Activated CD4-positive, alpha-beta T cell treated with anti-CD3 and anti-CD28 coated beads, Interleukin-2, amount 10 ng/mL, durations not matched to agents 7 days and 5 days (primary cell): ENCODE measurements at regions not wholly inside any gene's neighbourhood (a gene's known extent, or its start where the extent isn't known, plus 50 kb on each side); places are given as distances from the start of the nearest gene placed in this dataset.
"Not testable (repeated sequence)": the region's sequence is repeated elsewhere in the genome, so short reads cannot be mapped to it uniquely, and the experiment has no call there.

Experiments used
- CTCF ChIA-PET: fragments of 350-600 bp; sonication (Branson Sonifier 250); formaldehyde crosslinking; loops from one replicate; lab custom pipeline; 2021; ENCODE audit warnings: antibody characterized with exemption; lab: Charles Lee
- POLR2A ChIA-PET: fragments of 350-600 bp; sonication (Branson Sonifier 250); formaldehyde crosslinking; loops from one replicate; lab custom pipeline; 2021; ENCODE audit warnings: antibody characterized with exemption; lab: Charles Lee
- DNase-seq: peaks from one replicate; pipeline ENCODE4 v3.0.0-alpha.2; 2020
- H3K27ac Mint-ChIP-seq: one replicate; pipeline ENCODE4 v1.8.0; 2021; ENCODE audit warnings: mild to moderate bottlenecking, moderate library complexity, mixed read lengths
- H3K27me3 Mint-ChIP-seq: one replicate; pipeline ENCODE4 v1.8.0; 2021; ENCODE audit warnings: mixed read lengths
- H3K36me3 Mint-ChIP-seq: one replicate; pipeline ENCODE4 v1.8.0; 2021; ENCODE audit warnings: low read depth, mixed read lengths
- H3K4me1 Mint-ChIP-seq: one replicate; pipeline ENCODE4 v1.8.0; 2021; ENCODE audit warnings: mixed read lengths
- H3K4me3 Mint-ChIP-seq: one replicate; pipeline ENCODE4 v1.8.0; 2021; ENCODE audit warnings: mild to moderate bottlenecking, moderate library complexity, mixed read lengths
- H3K9me3 Mint-ChIP-seq: one replicate; pipeline ENCODE4 v1.8.0; 2021; ENCODE audit warnings: mixed read lengths

DNA sequence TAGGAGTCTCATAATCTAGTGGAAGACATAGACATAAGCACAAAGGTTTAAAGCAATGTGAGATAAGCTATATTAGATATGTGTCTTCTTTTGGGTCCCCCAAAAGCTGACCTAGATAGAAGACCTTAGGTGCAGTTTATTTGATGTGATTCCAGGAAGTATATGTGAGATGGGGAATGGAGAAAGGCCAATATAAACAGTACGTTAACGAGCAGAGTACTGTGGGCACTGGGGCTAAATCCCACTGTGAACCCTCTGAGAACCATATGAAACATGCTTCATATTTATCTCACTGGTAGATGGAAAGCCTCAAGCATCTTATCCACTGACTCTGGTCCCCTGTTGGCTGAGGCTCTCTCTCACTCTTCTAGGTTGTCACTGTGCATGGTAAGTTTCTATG lies 62.6 kb upstream of the ZC3H15 start:
- Mint-ChIP-seq H3K4me3 (no peak overlapping the region), H3K9me3 (no peaks in the 10 kb centered on the region), H3K27ac (no peak overlapping the region), H3K36me3 (no peaks in the 10 kb centered on the region), H3K27me3 (no peaks in the 10 kb centered on the region), H3K4me1 (peaks cover 11% of the 10 kb centered on the region)
- ChIA-PET POLR2A (no interaction called here), CTCF (no interaction called here)
- no peak for DNase-seq

DNA sequence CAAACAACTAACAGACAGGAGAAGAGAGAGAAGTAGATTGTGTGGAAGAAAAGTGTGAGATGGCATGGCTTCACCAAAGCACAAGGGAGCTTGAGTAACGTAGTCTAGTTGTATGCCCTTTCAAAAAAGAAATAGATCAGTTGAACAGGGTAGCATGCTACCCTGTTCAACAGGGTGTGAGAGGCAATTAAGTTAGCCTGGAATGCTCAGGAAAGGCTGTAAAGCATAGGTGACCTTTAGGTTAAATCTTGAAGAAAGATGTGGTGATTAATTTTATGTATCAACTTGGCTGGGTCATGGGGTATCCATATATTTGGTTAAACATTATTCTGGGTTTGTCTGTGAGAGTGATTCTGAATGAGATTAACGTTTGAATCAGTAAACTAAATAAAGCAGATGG lies 61.8 kb upstream of the ZC3H15 start:
- Mint-ChIP-seq H3K4me1 (peaks cover 11% of the 10 kb centered on the region), H3K36me3 (no peaks in the 10 kb centered on the region), H3K27me3 (no peaks in the 10 kb centered on the region), H3K9me3 (no peaks in the 10 kb centered on the region), H3K27ac (no peak overlapping the region), H3K4me3 (no peak overlapping the region)
- no peak for DNase-seq
- ChIA-PET POLR2A (no interaction called here), CTCF (no interaction called here)

DNA sequence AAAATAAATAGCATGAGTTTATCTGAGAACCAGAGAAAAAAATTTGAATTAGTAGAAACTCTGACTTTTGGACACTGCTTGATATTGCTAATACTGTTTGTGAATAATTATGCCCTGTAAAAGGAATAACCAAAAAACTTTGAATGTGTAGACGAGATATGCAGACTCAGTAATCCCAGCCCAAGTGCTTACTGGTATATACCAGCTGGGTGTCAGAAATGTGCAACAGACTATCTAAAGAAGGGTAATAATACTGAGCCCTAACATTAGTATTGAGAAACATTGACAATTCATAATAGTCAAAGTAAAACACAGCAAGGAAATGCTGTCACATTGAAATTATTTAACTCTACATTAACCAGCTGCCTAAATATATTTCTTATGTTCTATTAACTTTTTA lies 60.5 kb upstream of the ZC3H15 start:
- ChIA-PET CTCF (no interaction called here), POLR2A (no interaction called here)
- no peak for DNase-seq
- Mint-ChIP-seq H3K4me3 (no peak overlapping the region), H3K4me1 (peaks cover 11% of the 10 kb centered on the region), H3K27me3 (no peaks in the 10 kb centered on the region), H3K9me3 (no peaks in the 10 kb centered on the region), H3K36me3 (no peaks in the 10 kb centered on the region), H3K27ac (no peak overlapping the region)

DNA sequence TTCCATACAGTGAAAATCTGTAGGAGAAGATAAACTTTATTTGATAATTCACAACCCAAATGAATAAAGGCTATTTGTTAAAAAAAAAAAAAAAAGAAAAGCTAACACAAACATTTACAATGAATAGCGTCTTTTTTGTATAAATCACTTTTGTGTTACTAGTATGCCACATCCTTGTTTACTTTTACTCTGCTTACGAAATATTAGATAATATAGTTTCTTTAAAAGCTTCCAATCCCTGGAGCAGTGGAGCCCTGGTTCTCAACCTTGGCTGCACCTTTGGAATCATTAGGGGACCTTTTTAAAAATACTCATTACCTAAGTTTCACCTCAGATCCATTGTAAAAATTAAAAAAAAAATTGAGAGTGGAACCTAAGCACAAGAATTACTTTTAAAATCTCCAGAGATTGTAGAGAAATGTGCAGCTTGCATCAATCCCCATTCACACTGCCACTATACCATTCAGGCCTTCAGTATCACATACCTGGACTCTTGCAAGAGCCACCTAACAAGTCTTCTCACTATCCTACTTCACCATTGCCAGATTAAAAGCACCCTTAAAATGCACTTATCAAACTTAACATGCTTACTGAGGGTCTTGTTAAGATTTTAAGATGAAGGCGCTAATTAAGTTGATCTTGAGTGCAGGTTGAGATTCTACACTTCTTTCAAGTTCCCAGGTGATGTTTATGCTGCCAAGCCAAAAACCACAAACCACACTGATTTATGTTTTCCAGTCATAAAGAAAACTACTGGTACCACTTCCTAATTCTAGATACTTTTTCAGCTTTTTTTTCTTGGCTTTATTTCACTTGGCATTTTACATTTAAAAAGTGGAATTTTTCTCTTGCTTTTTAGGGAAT lies 59.7 kb upstream of the ZC3H15 start:
- H3K4me1 Mint-ChIP-seq: peaks cover 11% of the 10 kb centered on the region
- ChIA-PET POLR2A (no interaction called here), CTCF (no interaction called here)
- no peak overlapping the region for H3K27ac Mint-ChIP-seq
- H3K4me3 Mint-ChIP-seq: no peak overlapping the region
- H3K36me3 Mint-ChIP-seq: no peaks in the 10 kb centered on the region
- DNase-seq: no peak
- no peaks in the 10 kb centered on the region for H3K9me3 Mint-ChIP-seq
- no peaks in the 10 kb centered on the region for H3K27me3 Mint-ChIP-seq

DNA sequence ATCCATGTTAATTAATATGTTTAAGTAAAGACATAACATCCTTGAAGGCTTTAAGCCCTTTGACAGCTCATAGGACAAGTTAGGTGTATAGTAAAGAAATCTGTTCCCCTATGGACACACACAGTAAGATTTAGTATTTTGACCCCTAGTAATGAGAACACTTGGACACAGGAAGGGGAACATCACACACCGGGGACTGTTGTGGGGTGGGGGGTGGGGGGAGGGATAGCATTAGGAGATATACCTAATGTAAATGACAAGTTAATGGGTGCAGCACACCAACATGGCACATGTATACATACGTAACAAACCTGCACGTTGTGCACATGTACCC lies 59.1 kb upstream of the ZC3H15 start:
- H3K27ac Mint-ChIP-seq, H3K9me3 Mint-ChIP-seq, H3K27me3 Mint-ChIP-seq, DNase-seq, H3K36me3 Mint-ChIP-seq, POLR2A ChIA-PET, H3K4me3 Mint-ChIP-seq, CTCF ChIA-PET: not testable (repeated sequence)
- peaks cover 11% of the 10 kb centered on the region for H3K4me1 Mint-ChIP-seq

DNA sequence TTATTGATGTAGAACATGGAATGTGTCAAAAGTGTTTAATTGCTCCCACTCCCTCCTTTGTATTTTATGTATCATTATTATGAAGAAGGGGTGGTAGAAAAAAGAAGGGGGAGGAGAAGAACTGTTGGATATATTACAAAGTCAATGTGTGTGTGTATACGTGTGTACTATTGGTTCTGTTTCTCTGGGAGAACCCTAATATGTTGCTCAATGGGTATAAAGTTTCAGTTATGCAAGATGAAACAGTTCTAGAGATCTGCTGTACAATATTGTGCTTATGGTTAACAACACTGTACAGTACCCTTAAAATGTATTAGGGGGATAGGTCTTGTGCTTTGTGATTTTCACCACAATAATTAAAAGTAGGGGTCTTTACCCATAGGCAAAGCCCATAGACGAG lies 58.1 kb upstream of the ZC3H15 start:
- H3K4me3 Mint-ChIP-seq: no peak overlapping the region
- H3K27ac Mint-ChIP-seq: no peak overlapping the region
- no peak for DNase-seq
- ChIA-PET CTCF (no interaction called here), POLR2A (no interaction called here)
- no peaks in the 10 kb centered on the region for H3K27me3 Mint-ChIP-seq
- no peaks in the 10 kb centered on the region for H3K9me3 Mint-ChIP-seq
- H3K4me1 Mint-ChIP-seq: peaks cover 11% of the 10 kb centered on the region
- no peaks in the 10 kb centered on the region for H3K36me3 Mint-ChIP-seq

DNA sequence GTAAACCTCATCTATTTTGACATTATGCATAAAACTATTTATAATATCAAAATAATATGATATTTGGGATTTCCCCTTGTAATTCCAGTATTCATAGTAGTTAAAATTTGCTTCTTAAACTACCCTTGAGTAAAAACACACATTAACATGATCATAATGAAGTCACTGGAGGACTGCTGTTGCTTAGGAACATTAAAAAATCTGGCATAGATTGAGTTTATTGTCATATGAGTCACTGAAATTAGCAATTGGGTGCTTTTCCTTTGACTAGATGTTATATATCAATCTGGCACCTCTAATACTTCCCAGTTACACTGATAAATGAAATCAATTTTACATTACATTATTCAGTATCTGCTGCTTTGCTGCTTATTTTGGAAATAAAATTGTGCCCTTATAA lies 57.0 kb upstream of the ZC3H15 start:
- Mint-ChIP-seq H3K27me3 (no peaks in the 10 kb centered on the region), H3K4me3 (no peak overlapping the region), H3K4me1 (peaks cover 11% of the 10 kb centered on the region), H3K9me3 (no peaks in the 10 kb centered on the region), H3K36me3 (no peaks in the 10 kb centered on the region), H3K27ac (no peak overlapping the region)
- ChIA-PET CTCF (no interaction called here), POLR2A (no interaction called here)
- no peak for DNase-seq

DNA sequence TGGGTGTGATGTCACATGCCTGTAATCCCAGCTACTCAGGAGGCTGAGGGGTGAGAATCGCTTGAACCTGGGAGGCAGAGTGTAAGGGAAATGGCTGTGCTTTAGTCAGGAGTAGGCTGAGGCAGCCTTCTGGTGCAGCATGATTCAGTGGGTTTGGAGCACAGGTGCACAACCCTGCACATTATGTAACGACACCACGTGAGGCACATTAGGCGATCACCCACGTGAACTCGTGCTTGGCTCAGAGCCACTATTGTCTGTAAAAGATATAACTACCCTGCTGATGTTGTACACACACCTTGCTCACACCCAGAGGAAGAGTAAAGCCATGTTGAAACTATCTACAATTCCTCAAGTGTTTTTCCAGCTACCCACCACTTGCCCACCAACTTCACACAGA lies 54.8 kb upstream of the ZC3H15 start:
- peaks cover 7% of the 10 kb centered on the region for H3K4me1 Mint-ChIP-seq
- H3K27me3 Mint-ChIP-seq: no peaks in the 10 kb centered on the region
- DNase-seq: no peak
- ChIA-PET POLR2A (no interaction called here), CTCF (interaction anchor here (1.4 kb wide), 1 partner anchor 25 kb away, joined by 3 read pairs; no protein-coding TSS in a partner anchor)
- no peak overlapping the region for H3K4me3 Mint-ChIP-seq
- H3K9me3 Mint-ChIP-seq: no peaks in the 10 kb centered on the region
- H3K36me3 Mint-ChIP-seq: peaks cover 3% of the 10 kb centered on the region
- H3K27ac Mint-ChIP-seq: no peak overlapping the region

DNA sequence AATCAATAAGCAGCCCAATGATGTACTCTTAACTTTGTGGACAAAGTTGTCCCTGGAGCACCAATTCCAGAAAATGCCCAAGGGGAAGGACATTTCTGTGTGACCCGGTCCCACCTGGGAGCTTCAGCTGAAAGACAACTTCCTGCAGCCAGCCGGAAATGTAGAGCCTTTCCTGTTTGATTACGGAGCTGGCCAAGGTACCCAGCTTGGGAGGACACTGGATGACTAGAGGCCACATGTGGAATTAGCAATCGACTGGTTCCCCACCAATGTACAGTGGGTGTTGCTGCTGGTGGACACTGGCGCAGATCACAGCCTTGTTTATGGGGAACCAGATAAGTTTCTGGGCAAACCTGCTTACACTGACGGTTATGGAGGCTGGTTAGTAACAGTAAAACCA lies 53.0 kb upstream of the ZC3H15 start:
- H3K27ac Mint-ChIP-seq: no peak overlapping the region
- peaks cover 7% of the 10 kb centered on the region for H3K9me3 Mint-ChIP-seq
- DNase-seq: no peak
- no peaks in the 10 kb centered on the region for H3K27me3 Mint-ChIP-seq
- peaks cover 3% of the 10 kb centered on the region for H3K36me3 Mint-ChIP-seq
- H3K4me3 Mint-ChIP-seq: no peak overlapping the region
- ChIA-PET POLR2A (no interaction called here), CTCF (no interaction called here)
- no peaks in the 10 kb centered on the region for H3K4me1 Mint-ChIP-seq

DNA sequence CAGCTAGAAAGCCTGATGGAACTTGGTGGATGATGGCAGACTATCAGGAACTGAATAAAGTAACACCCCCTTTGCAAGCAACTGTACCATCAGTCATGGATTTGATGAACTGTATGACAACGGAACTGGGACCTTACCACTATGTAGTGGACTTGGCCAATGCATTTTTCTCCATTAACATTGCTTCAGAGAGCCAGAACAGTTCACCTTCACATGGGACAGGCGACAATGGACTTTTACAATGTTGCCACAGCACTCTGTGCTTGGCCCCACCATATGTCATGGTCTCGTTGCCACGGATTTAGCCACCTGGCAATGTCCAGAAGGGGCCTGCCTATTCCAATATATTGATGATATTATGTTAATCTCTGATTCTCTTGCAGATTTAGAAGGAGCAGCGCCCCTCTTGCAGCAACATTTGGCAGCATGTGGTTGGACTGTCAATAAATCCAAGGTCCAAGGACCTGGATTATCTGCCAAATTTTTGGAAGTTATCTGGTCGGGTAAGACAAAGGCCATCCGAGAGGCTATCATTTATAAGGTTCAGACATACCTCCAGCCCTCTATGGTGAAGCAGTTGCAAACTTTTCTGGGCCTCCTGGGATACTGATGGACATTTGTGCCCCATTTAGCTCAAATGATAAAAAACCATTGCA lies 52.2 kb upstream of the ZC3H15 start:
- CTCF ChIA-PET: no interaction called here
- Mint-ChIP-seq H3K27ac (no peak overlapping the region), H3K9me3 (peaks cover 10% of the 10 kb centered on the region), H3K4me3 (no peak overlapping the region), H3K36me3 (peaks cover 3% of the 10 kb centered on the region), H3K4me1 (no peaks in the 10 kb centered on the region), H3K27me3 (no peaks in the 10 kb centered on the region)
- POLR2A ChIA-PET: no interaction called here
- DNase-seq: no peak
